Cardiac muscle cell (in vitro differentiated cells and primary cell): ENCODE measurements at regions not wholly inside any gene's neighbourhood (a gene's known extent, or its start where the extent isn't known, plus 50 kb on each side); places are given as distances from the start of the nearest gene placed in this dataset.

Experiments used
- DNase-seq, 2 donors: peaks; one replicate each; pipeline versions ENCODE4 v3.0.0 to v3.0.0-alpha.2; 2010 to 2017; ENCODE audit warnings: low read depth in 1 of 2, low spot score in 1 of 2
- H3K27ac ChIP-seq: fragments of 200-600 bp; sonication (generic); 2 replicates; pipeline ENCODE4 v1.5.1; 2016
- H3K27me3 ChIP-seq: fragments of 200-600 bp; sonication (generic); 2 replicates; pipeline ENCODE4 v1.6.0; 2016; ENCODE audit warnings: control low read depth
- H3K36me3 ChIP-seq: fragments of 200-600 bp; sonication (generic); 2 replicates; pipeline ENCODE4 v1.5.1; 2016; ENCODE audit warnings: control low read depth
- H3K4me1 ChIP-seq: fragments of 200-600 bp; sonication (generic); 2 replicates; pipeline ENCODE4 v1.8.1; 2017; ENCODE audit warnings: low read depth, mild to moderate bottlenecking, mixed run types
- H3K4me3 ChIP-seq: fragments of 200-600 bp; sonication (generic); 2 replicates; pipeline ENCODE4 v1.5.1; 2016; ENCODE audit warnings: mild to moderate bottlenecking
- H3K9me3 ChIP-seq: fragments of 200-600 bp; sonication (generic); 2 replicates; pipeline ENCODE4 v1.5.1; 2017; ENCODE audit warnings: low read depth, mild to moderate bottlenecking, control low read depth
- CTCF ChIP-seq: IDR thresholded peaks from 2 replicates; pipeline ENCODE4 v1.5.1; 2012; ENCODE audit warnings: low read depth, mild to moderate bottlenecking, low read length

GRCh38 chr18:68499141-68499540, 215.8 kb downstream of the TMX3 start:
- no peak for DNase-seq
- Histone ChIP-seq H3K36me3 (no peaks in the 10 kb centered on the region), H3K4me1 (peaks cover 16% of the 10 kb centered on the region), H3K27me3 (no peaks in the 10 kb centered on the region), H3K4me3 (no peak overlapping the region), H3K9me3 (no peaks in the 10 kb centered on the region), H3K27ac (no peak overlapping the region)
- TF ChIP-seq CTCF = no peak

GRCh38 chr18:68498636-68499035, 216.3 kb downstream of the TMX3 start:
- TF ChIP-seq CTCF = no peak
- Histone ChIP-seq H3K9me3 (no peaks in the 10 kb centered on the region), H3K36me3 (no peaks in the 10 kb centered on the region), H3K27me3 (no peaks in the 10 kb centered on the region), H3K4me3 (no peak overlapping the region), H3K4me1 (peaks cover 16% of the 10 kb centered on the region), H3K27ac (no peak overlapping the region)
- no peak for DNase-seq

GRCh38 chr18:68498185-68498584, 216.7 kb downstream of the TMX3 start:
- Histone ChIP-seq H3K27me3 (peaks cover 2% of the 10 kb centered on the region), H3K4me1 (peaks cover 16% of the 10 kb centered on the region), H3K36me3 (no peaks in the 10 kb centered on the region), H3K9me3 (no peaks in the 10 kb centered on the region), H3K27ac (no peak overlapping the region), H3K4me3 (no peak overlapping the region)
- DNase-seq = peak in 1 of 2 donors; percentile 66
- no peak for TF ChIP-seq CTCF

- peak in 1 of 2 donors; percentile 95 for DNase-seq
- no peak for TF ChIP-seq CTCF
- Histone ChIP-seq H3K4me1 (peaks cover 16% of the 10 kb centered on the region), H3K27me3 (peaks cover 3% of the 10 kb centered on the region), H3K36me3 (no peaks in the 10 kb centered on the region), H3K27ac (no peak overlapping the region), H3K9me3 (no peaks in the 10 kb centered on the region), H3K4me3 (no peak overlapping the region)
These were observed 219.9 kb downstream of the TMX3 start for GRCh38 chr18:68494802-68495581.

- no peak overlapping the region for H3K27ac ChIP-seq
- H3K4me3 ChIP-seq = no peak overlapping the region
- H3K36me3 ChIP-seq = no peaks in the 10 kb centered on the region
- no peaks in the 10 kb centered on the region for H3K4me1 ChIP-seq
- DNase-seq = no peak
- H3K9me3 ChIP-seq = no peaks in the 10 kb centered on the region
- TF ChIP-seq CTCF = no peak
- H3K27me3 ChIP-seq = peaks cover 3% of the 10 kb centered on the region
These were observed 225.7 kb downstream of the TMX3 start for GRCh38 chr18:68489013-68489792.
